SK-N-SH treated with all-trans-retinoic acid at 6 μM for 48 hours (cell line): ENCODE measurements at regions not wholly inside any gene's neighbourhood (a gene's known extent, or its start where the extent isn't known, plus 50 kb on each side); places are given as distances from the start of the nearest gene placed in this dataset.

ENCODE experiments used
- ARNTL ChIP-seq: fragments of 450-650 bp; formaldehyde crosslinking; IDR thresholded peaks from 2 replicates; pipeline ENCODE4 v1.5.0; 2020; ENCODE audit warnings: low read depth, mild to moderate bottlenecking, moderate library complexity, borderline replicate concordance
- BACH2 ChIP-seq: fragments of 250-450 bp; sonication (Bioruptor Pico); IDR thresholded peaks from 2 replicates; pipeline ENCODE4 v1.9.0; 2021; ENCODE audit warnings: mild to moderate bottlenecking, borderline replicate concordance
- CSDC2 ChIP-seq: fragments of 250-450 bp; sonication (Bioruptor Pico); IDR thresholded peaks from 2 replicates; pipeline ENCODE4 v1.5.0; 2020; ENCODE audit warnings: mild to moderate bottlenecking, moderate library complexity
- CSRNP3 ChIP-seq: fragments of 250-450 bp; sonication (Bioruptor Pico); IDR thresholded peaks from 2 replicates; pipeline ENCODE4 v1.5.1; 2021; ENCODE audit warnings: mild to moderate bottlenecking, moderate library complexity
- OSR1 ChIP-seq: fragments of 250-450 bp; sonication (Bioruptor Pico); IDR thresholded peaks from 2 replicates; pipeline ENCODE4 v1.8.0; 2022; ENCODE audit warnings: moderate library complexity, mild to moderate bottlenecking, inconsistent platforms
- RARB ChIP-seq: fragments of 250-450 bp; sonication (Bioruptor Pico); IDR thresholded peaks from 2 replicates; pipeline ENCODE4 v1.8.0; 2021; ENCODE audit warnings: mild to moderate bottlenecking, moderate library complexity
- TCF4 ChIP-seq: fragments of 250-450 bp; sonication (Bioruptor Pico); IDR thresholded peaks from 2 replicates; pipeline ENCODE4 v1.8.0; 2021; ENCODE audit warnings: mild to moderate bottlenecking, moderate library complexity, borderline replicate concordance
- ZFP30 ChIP-seq: fragments of 450-650 bp; formaldehyde crosslinking; IDR thresholded peaks from 2 replicates; pipeline ENCODE4 v1.5.0; 2022; ENCODE audit warnings: mild to moderate bottlenecking, moderate library complexity
- ZNF565 ChIP-seq: fragments of 450-650 bp; formaldehyde crosslinking; conservative IDR thresholded peaks from 2 replicates; pipeline ENCODE4 v1.5.0; 2020; ENCODE audit warnings: low read depth, mild to moderate bottlenecking, moderate library complexity
- ZNF70 ChIP-seq: fragments of 450-650 bp; formaldehyde crosslinking; IDR thresholded peaks from 2 replicates; pipeline ENCODE4 v1.5.0; 2020; ENCODE audit warnings: mild to moderate bottlenecking, moderate library complexity

- TF ChIP-seq RARB (CRISPR knock-in tag), result no peak
- no peak for TF ChIP-seq OSR1
- TF ChIP-seq CSRNP3 (CRISPR knock-in tag), result no peak
- TF ChIP-seq ZFP30 (CRISPR knock-in tag), result no peak
- TF ChIP-seq CSDC2 (CRISPR knock-in tag), result no peak
- no peak for TF ChIP-seq ARNTL (CRISPR knock-in tag)
- no peak for TF ChIP-seq TCF4 (CRISPR knock-in tag)
- TF ChIP-seq BACH2 (CRISPR knock-in tag), result no peak
- no peak for TF ChIP-seq ZNF565 (CRISPR knock-in tag)
- no peak for TF ChIP-seq ZNF70 (CRISPR knock-in tag)
These were observed 56.8 kb upstream of the SMOX start for GRCh38 chr20:4091490-4092479.
